Testis (tissue), 2 donors: ENCODE measurements at regions not wholly inside any gene's neighbourhood (a gene's known extent, or its start where the extent isn't known, plus 50 kb on each side); places are given as distances from the start of the nearest gene placed in this dataset.

Source experiments
- DNase-seq: peaks from one replicate; pipeline ENCODE4 v3.0.0-alpha.2; 2019
- H3K27ac ChIP-seq, 2 donors: fragments of 200-600 bp; sonication (generic); one replicate each; pipeline ENCODE4 v1.5.1; 2019
- H3K27me3 ChIP-seq: fragments of 200-600 bp; sonication (generic); one replicate; pipeline ENCODE4 v1.5.1; 2019
- H3K36me3 ChIP-seq: fragments of 200-600 bp; sonication (generic); one replicate; pipeline ENCODE4 v1.5.1; 2017; ENCODE audit warnings: low read depth; ENCODE audit errors: missing control alignments
- H3K4me1 ChIP-seq: fragments of 200-600 bp; sonication (generic); one replicate; pipeline ENCODE4 v1.5.1; 2019
- H3K4me3 ChIP-seq, 2 donors: fragments of 200-600 bp; sonication (generic); one replicate each; pipeline ENCODE4 v1.5.1; 2017 to 2019
- H3K9me3 ChIP-seq: fragments of 200-600 bp; sonication (generic); one replicate; pipeline ENCODE4 v1.5.1; 2017
- POLR2A ChIP-seq: fragments of 450-650 bp; IDR thresholded peaks from one replicate; pipeline ENCODE4 v1.6.1; 2017; ENCODE audit warnings: antibody characterized with exemption, mild to moderate bottlenecking, moderate library complexity
- WGBS, 2 donors: methylation state at CpG; one replicate each; pipeline ENCODE4 v1.1.5; 2018; 5-methylcytosine and 5-hydroxymethylcytosine counted together
- intact Hi-C: fragments of 100-400 bp; cut with DNase I; formaldehyde crosslinking; loops from one replicate; pipeline ENCODE4 v1.15.1; 2023; ENCODE audit warnings: low total_unique reads
- TF ChIP-seq, protein P1 (sequence below), 3 experiments: fragments of 450-650 bp in 2 of 3; fragments of 200-600 bp in 1 of 3; sonication (generic) in 1 of 3; IDR thresholded peaks; one replicate each; pipeline ENCODE4 v1.5.1; 2016 to 2019; ENCODE audit warnings: antibody characterized with exemption in 3 of 3, mild to moderate bottlenecking in 2 of 3, moderate library complexity in 1 of 3

DNA sequence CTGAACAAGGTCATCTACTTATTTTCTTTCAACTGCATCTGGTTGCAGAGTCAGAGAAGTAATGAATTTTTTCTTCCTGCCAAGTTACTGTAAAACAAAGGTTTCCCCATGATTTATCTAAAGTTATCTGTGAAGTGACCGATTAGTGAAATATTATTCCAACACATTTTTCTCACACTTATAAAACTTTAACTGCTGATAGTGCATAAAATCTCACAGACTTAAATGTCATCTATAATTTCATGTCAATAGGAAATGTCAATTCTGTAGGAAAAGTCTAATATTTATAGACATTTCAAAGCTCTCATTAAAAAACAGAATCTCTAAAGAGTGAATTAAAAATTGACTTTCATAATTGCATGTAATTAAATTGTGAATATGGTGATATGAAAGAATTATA, 397.2 kb downstream of the SLITRK1 start:
- no peak overlapping the region for H3K4me3 ChIP-seq
- no peaks in the 10 kb centered on the region for H3K27me3 ChIP-seq
- H3K36me3 ChIP-seq = no peaks in the 10 kb centered on the region
- H3K4me1 ChIP-seq = no peaks in the 10 kb centered on the region
- 32 to 38% methylated on average over 1 of the region's 1 CpG for WGBS, 2 donors
- TF ChIP-seq POLR2A = no peak
- TF ChIP-seq, protein P1, sequence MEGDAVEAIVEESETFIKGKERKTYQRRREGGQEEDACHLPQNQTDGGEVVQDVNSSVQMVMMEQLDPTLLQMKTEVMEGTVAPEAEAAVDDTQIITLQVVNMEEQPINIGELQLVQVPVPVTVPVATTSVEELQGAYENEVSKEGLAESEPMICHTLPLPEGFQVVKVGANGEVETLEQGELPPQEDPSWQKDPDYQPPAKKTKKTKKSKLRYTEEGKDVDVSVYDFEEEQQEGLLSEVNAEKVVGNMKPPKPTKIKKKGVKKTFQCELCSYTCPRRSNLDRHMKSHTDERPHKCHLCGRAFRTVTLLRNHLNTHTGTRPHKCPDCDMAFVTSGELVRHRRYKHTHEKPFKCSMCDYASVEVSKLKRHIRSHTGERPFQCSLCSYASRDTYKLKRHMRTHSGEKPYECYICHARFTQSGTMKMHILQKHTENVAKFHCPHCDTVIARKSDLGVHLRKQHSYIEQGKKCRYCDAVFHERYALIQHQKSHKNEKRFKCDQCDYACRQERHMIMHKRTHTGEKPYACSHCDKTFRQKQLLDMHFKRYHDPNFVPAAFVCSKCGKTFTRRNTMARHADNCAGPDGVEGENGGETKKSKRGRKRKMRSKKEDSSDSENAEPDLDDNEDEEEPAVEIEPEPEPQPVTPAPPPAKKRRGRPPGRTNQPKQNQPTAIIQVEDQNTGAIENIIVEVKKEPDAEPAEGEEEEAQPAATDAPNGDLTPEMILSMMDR (IDR thresholded peaks at IDR 0.05) = no peak
- no peak overlapping the region for H3K27ac ChIP-seq
- H3K9me3 ChIP-seq = no peaks in the 10 kb centered on the region
- DNase-seq = no peak
- intact Hi-C loops = no loop called here

DNA sequence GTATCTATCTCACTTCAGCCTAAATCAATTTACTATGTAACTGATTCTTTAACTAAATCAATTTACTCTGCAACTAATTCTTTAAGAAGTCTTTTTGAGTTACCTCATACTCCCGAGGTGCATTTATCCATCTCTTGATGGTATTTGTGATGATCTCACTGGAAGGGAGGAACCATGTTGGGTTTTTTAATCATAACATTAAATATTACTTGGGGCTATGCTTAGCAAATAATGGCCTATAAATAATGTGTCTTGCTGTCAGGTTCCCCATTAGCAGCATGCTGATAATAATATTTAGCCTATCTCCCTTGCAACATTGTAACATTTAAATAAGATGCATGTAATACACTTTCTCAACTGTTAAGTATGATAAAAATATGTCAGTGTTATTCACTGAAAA, 411.3 kb downstream of the SLITRK1 start:
- H3K36me3 ChIP-seq = no peaks in the 10 kb centered on the region
- no peaks in the 10 kb centered on the region for H3K9me3 ChIP-seq
- intact Hi-C loops = no loop called here
- H3K4me1 ChIP-seq = no peaks in the 10 kb centered on the region
- no peak for DNase-seq
- no peak overlapping the region for H3K4me3 ChIP-seq
- 55 to 65% methylated on average over 1 of the region's 1 CpG for WGBS, 2 donors
- H3K27ac ChIP-seq = no peak overlapping the region
- TF ChIP-seq, protein P1 (IDR thresholded peaks at IDR 0.05) = no peak
- TF ChIP-seq POLR2A = no peak
- no peaks in the 10 kb centered on the region for H3K27me3 ChIP-seq

DNA sequence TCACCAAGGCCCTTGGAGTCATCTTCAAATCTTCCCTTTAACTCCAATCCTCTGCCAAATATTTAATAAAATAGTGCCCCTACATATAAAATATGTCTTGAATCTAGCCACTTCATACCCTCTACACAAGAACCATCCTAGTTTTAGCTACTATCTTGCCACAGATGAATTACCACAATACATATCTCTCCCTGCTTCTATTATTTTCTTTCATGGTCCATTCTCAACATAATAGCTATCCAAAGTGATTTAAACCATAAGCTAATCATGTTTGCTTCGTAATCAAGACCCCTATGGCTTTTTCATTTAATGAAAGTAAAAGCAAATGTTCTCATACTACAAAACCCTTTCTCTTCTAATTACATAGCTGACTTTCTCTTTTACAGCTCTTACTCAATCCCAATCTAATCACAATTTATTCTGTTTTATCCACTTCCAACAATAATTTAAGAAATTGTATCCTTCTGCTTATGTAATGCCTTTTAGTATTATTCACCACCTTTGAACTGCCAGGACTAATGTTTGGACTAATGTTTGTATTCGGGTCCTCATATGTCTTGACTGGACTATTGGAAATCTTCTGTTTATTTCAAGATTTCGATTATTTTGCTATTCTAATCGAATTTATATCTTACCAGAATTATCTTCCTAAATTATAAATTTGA, 412.0 kb downstream of the SLITRK1 start:
- Histone ChIP-seq H3K36me3 (no peaks in the 10 kb centered on the region), H3K9me3 (no peaks in the 10 kb centered on the region), H3K4me3 (no peak overlapping the region), H3K4me1 (no peaks in the 10 kb centered on the region), H3K27ac (no peak overlapping the region), H3K27me3 (no peaks in the 10 kb centered on the region)
- 87 to 88% methylated on average over 4 of the region's 4 CpGs for WGBS, 2 donors
- intact Hi-C loops = no loop called here
- no peak for DNase-seq
- TF ChIP-seq, protein P1 (IDR thresholded peaks at IDR 0.05) = no peak
- no peak for TF ChIP-seq POLR2A

DNA sequence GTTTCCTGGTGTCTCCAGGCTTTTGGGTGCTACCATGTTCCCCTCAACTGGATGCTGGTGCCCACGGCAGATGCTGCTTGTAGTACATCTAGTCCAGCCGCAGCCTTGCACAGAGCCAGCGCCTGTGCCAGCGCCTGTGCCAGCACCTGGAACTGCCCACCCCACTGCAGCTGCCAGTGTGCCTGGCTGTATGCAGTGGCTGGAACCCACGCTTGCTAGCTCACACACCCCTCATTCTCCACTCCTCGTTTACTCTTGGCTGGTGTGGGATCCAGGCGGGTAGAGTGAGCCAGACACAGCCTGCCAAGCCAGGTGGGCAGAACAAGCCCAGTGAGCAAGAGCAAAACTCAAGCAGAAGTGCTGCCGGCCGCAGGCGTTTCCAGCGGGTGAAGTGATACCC, 428.6 kb downstream of the SLITRK1 start:
- DNase-seq = no peak
- intact Hi-C loops = no loop called here
- H3K4me3 ChIP-seq = no peak overlapping the region
- H3K27ac ChIP-seq = no peak overlapping the region
- H3K27me3 ChIP-seq = no peaks in the 10 kb centered on the region
- H3K9me3 ChIP-seq = no peaks in the 10 kb centered on the region
- no peaks in the 10 kb centered on the region for H3K4me1 ChIP-seq
- H3K36me3 ChIP-seq = no peaks in the 10 kb centered on the region
- WGBS, 2 donors = 71 to 73% methylated on average over 11 of the region's 11 CpGs
- TF ChIP-seq POLR2A = no peak
- TF ChIP-seq, protein P1 (IDR thresholded peaks at IDR 0.05) = no peak

DNA sequence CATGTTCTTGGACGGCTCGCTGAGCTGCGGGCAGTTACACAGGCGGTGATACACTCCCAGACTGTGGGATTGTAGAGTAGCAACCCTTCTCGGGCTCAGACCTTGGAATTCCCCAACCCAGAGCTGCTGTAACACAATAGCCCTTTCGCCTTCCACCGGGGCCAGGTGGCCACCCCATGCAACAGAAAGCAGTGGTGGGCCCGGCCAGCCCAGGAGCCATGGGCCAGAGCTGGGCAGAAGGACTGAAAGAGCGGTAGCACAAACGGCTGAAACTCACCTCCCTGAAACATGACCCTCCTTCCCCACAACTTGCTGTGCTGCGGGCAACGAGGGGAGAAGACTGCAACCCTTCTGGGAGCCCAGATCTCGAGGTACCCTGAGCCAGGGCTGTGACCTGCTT, 429.0 kb downstream of the SLITRK1 start:
- TF ChIP-seq POLR2A = no peak
- TF ChIP-seq, protein P1 (IDR thresholded peaks at IDR 0.05) = no peak
- Histone ChIP-seq H3K4me1 (no peaks in the 10 kb centered on the region), H3K4me3 (no peak overlapping the region), H3K27me3 (no peaks in the 10 kb centered on the region), H3K9me3 (no peaks in the 10 kb centered on the region), H3K27ac (no peak overlapping the region), H3K36me3 (no peaks in the 10 kb centered on the region)
- DNase-seq = no peak
- intact Hi-C loops = no loop called here
- 68 to 75% methylated on average over 7 to 13 of the region's 13 CpGs for WGBS, 2 donors
